Trophoblast cell (in vitro differentiated cells and primary cell): ENCODE measurements at regions not wholly inside any gene's neighbourhood (a gene's known extent, or its start where the extent isn't known, plus 50 kb on each side); places are given as distances from the start of the nearest gene placed in this dataset.

Experiments used
- DNase-seq, 2 donors: peaks; one replicate each; pipeline ENCODE4 v3.0.0-alpha.2; 2016
- H2AFZ ChIP-seq: 2 replicates; pipeline ENCODE4 v1.6.1; 2013; ENCODE audit warnings: low read length, moderate library complexity, mild to moderate bottlenecking; ENCODE audit not compliant: insufficient read depth, poor library complexity
- H2AK5ac ChIP-seq: 2 replicates; pipeline ENCODE4 v1.6.1; 2013; ENCODE audit warnings: mild to moderate bottlenecking, low read length
- H2BK120ac ChIP-seq: 2 replicates; pipeline ENCODE4 v1.6.1; 2013; ENCODE audit warnings: low read length, mild to moderate bottlenecking, moderate library complexity; ENCODE audit not compliant: insufficient read depth, poor library complexity
- H2BK12ac ChIP-seq: 2 replicates; pipeline ENCODE4 v1.6.1; 2013; ENCODE audit warnings: mild to moderate bottlenecking, low read length, moderate library complexity
- H2BK5ac ChIP-seq: 2 replicates; pipeline ENCODE4 v1.6.1; 2013; ENCODE audit warnings: low read length, low read depth, moderate library complexity, mild to moderate bottlenecking; ENCODE audit not compliant: poor library complexity
- H3K14ac ChIP-seq: 2 replicates; pipeline ENCODE4 v1.6.1; 2013; ENCODE audit warnings: mild to moderate bottlenecking, low read length
- H3K18ac ChIP-seq: 2 replicates; pipeline ENCODE4 v1.6.1; 2013; ENCODE audit warnings: mild to moderate bottlenecking, low read length
- H3K23ac ChIP-seq: 2 replicates; pipeline ENCODE4 v1.6.1; 2013; ENCODE audit warnings: low read length
- H3K27ac ChIP-seq: 2 replicates; pipeline ENCODE4 v1.5.1; 2013; ENCODE audit warnings: low read depth, mild to moderate bottlenecking, inconsistent platforms, low read length, moderate library complexity
- H3K27me3 ChIP-seq: 2 replicates; pipeline ENCODE4 v1.6.1; 2013; ENCODE audit warnings: inconsistent platforms, mild to moderate bottlenecking, low read length, moderate library complexity; ENCODE audit not compliant: insufficient read depth
- H3K36me3 ChIP-seq, 2 experiments: 1 replicate in 1 of 2; 2 replicates in 1 of 2; pipeline ENCODE4 v1.6.1; 2013; ENCODE audit warnings: low read length in 2 of 2, mild to moderate bottlenecking in 2 of 2, moderate library complexity in 1 of 2; ENCODE audit not compliant: insufficient read depth in 2 of 2, control insufficient read depth in 1 of 2
- H3K4ac ChIP-seq: 2 replicates; pipeline ENCODE4 v1.6.1; 2013; ENCODE audit warnings: low read depth, mild to moderate bottlenecking, low read length, moderate library complexity
- H3K4me1 ChIP-seq, 2 experiments: 1 replicate in 1 of 2; 2 replicates in 1 of 2; pipeline ENCODE4 v1.6.1; 2013; ENCODE audit warnings: low read length in 2 of 2, mild to moderate bottlenecking in 2 of 2, moderate library complexity in 1 of 2; ENCODE audit not compliant: insufficient read depth in 2 of 2, control insufficient read depth in 1 of 2
- H3K4me2 ChIP-seq: 2 replicates; pipeline ENCODE4 v1.6.1; 2013; ENCODE audit warnings: inconsistent platforms, mild to moderate bottlenecking, low read length, moderate library complexity
- H3K4me3 ChIP-seq: 2 replicates; pipeline ENCODE4 v1.5.1; 2013; ENCODE audit warnings: mild to moderate bottlenecking, low read depth, low read length, inconsistent platforms
- H3K79me1 ChIP-seq: one replicate; pipeline ENCODE4 v1.6.1; 2013; ENCODE audit warnings: low read length
- H3K79me2 ChIP-seq: 2 replicates; pipeline ENCODE4 v1.6.1; 2013; ENCODE audit warnings: low read length, mild to moderate bottlenecking; ENCODE audit not compliant: control insufficient read depth, insufficient read depth, poor library complexity
- H3K9ac ChIP-seq: 2 replicates; pipeline ENCODE4 v1.6.1; 2013; ENCODE audit warnings: mild to moderate bottlenecking, low read length
- H3K9me3 ChIP-seq: 2 replicates; pipeline ENCODE4 v1.6.1; 2013; ENCODE audit warnings: low read depth, mild to moderate bottlenecking, control low read depth, inconsistent platforms, low read length; ENCODE audit not compliant: insufficient read depth
- H4K12ac ChIP-seq: 2 replicates; pipeline ENCODE4 v1.6.1; 2013; ENCODE audit warnings: low read depth, mild to moderate bottlenecking, low read length, moderate library complexity
- H4K8ac ChIP-seq: 2 replicates; pipeline ENCODE4 v1.6.1; 2013; ENCODE audit warnings: low read depth, mild to moderate bottlenecking, low read length, moderate library complexity
- H4K91ac ChIP-seq: one replicate; pipeline ENCODE4 v1.6.1; 2013; ENCODE audit warnings: low read depth, mild to moderate bottlenecking, low read length, moderate library complexity
- WGBS: extraction: QIAGEN DNeasy Blood & Tissue Kit; methylation state at CpG from one replicate; pipeline ENCODE4 v1.1.7; 2013; ENCODE audit warnings: missing lambda C conversion rate; ENCODE audit not compliant: insufficient read length, insufficient coverage; ENCODE audit errors: extremely low coverage; 5-methylcytosine and 5-hydroxymethylcytosine counted together

- H2BK5ac ChIP-seq: no peak overlapping the region
- H3K79me2 ChIP-seq: no peaks in the 10 kb centered on the region
- no peaks in the 10 kb centered on the region for H3K9me3 ChIP-seq
- no peak overlapping the region for H3K4me3 ChIP-seq
- no peaks in the 10 kb centered on the region for H3K79me1 ChIP-seq
- H4K91ac ChIP-seq: no peak overlapping the region
- no peak overlapping the region for H3K27ac ChIP-seq
- no peak overlapping the region for H4K8ac ChIP-seq
- no peak overlapping the region for H3K14ac ChIP-seq
- DNase-seq: peak in 1 of 2 donors; percentile 42
- H2AFZ ChIP-seq: no peak overlapping the region
- H2AK5ac ChIP-seq: no peak overlapping the region
- no CpG with 5 or more reads among the region's 3 CpGs for WGBS
- H3K23ac ChIP-seq: no peak overlapping the region
- no peak overlapping the region for H2BK12ac ChIP-seq
- no peak overlapping the region for H4K12ac ChIP-seq
- H3K4me1 ChIP-seq: no peaks in the 10 kb centered on the region
- H3K4me2 ChIP-seq: no peak overlapping the region
- no peak overlapping the region for H3K9ac ChIP-seq
- no peak overlapping the region for H3K18ac ChIP-seq
- H3K27me3 ChIP-seq: no peaks in the 10 kb centered on the region
- no peaks in the 10 kb centered on the region for H3K36me3 ChIP-seq
- H2BK120ac ChIP-seq: no peak overlapping the region
- no peak overlapping the region for H3K4ac ChIP-seq
These were observed 125.8 kb downstream of the P2RY1 start for GRCh38 chr3:152960684-152961083.

- H3K79me2 ChIP-seq: no peaks in the 10 kb centered on the region
- no peak overlapping the region for H3K4me3 ChIP-seq
- no peak overlapping the region for H3K9ac ChIP-seq
- no peak overlapping the region for H3K4ac ChIP-seq
- no peak overlapping the region for H2AFZ ChIP-seq
- no peaks in the 10 kb centered on the region for H3K79me1 ChIP-seq
- no peak overlapping the region for H2BK12ac ChIP-seq
- H4K8ac ChIP-seq: no peak overlapping the region
- peak overlapping the region; percentile 92 for H3K23ac ChIP-seq
- no peaks in the 10 kb centered on the region for H3K36me3 ChIP-seq
- no peaks in the 10 kb centered on the region for H3K27me3 ChIP-seq
- H2AK5ac ChIP-seq: no peak overlapping the region
- no peaks in the 10 kb centered on the region for H3K9me3 ChIP-seq
- H2BK120ac ChIP-seq: no peak overlapping the region
- no peaks in the 10 kb centered on the region for H3K4me1 ChIP-seq
- H4K91ac ChIP-seq: no peak overlapping the region
- DNase-seq: peak in 1 of 2 donors; percentile 61
- no peak overlapping the region for H4K12ac ChIP-seq
- no peak overlapping the region for H3K14ac ChIP-seq
- WGBS: no CpG with 5 or more reads among the region's 2 CpGs
- no peak overlapping the region for H2BK5ac ChIP-seq
- H3K27ac ChIP-seq: no peak overlapping the region
- H3K18ac ChIP-seq: no peak overlapping the region
- H3K4me2 ChIP-seq: no peak overlapping the region
These were observed 126.4 kb downstream of the P2RY1 start for GRCh38 chr3:152961323-152961722.

- Histone ChIP-seq H2AK5ac (no peak overlapping the region), H3K79me1 (no peaks in the 10 kb centered on the region), H3K4me1 (peaks cover 0 to 8% of the 10 kb centered on the region in 2 experiments), H3K18ac (no peak overlapping the region), H3K36me3 (no peaks in the 10 kb centered on the region), H2BK120ac (no peak overlapping the region), H2BK5ac (no peak overlapping the region), H3K9ac (no peak overlapping the region), H4K12ac (no peak overlapping the region), H3K79me2 (no peaks in the 10 kb centered on the region), H4K8ac (no peak overlapping the region), H3K27ac (no peak overlapping the region), H3K27me3 (no peaks in the 10 kb centered on the region), H3K14ac (no peak overlapping the region), H3K23ac (no peak overlapping the region), H3K4ac (no peak overlapping the region), H3K4me3 (no peak overlapping the region), H2BK12ac (no peak overlapping the region), H3K4me2 (no peak overlapping the region), H3K9me3 (no peaks in the 10 kb centered on the region), H2AFZ (no peak overlapping the region), H4K91ac (no peak overlapping the region)
- DNase-seq: no peak
- no CpG with 5 or more reads among the region's 1 CpG for WGBS
These were observed 130.1 kb downstream of the P2RY1 start for GRCh38 chr3:152964911-152965609.

GRCh38 chr3:152968388-152969024, 133.6 kb downstream of the P2RY1 start:
- H3K23ac ChIP-seq: no peak overlapping the region
- no peaks in the 10 kb centered on the region for H3K27me3 ChIP-seq
- no CpG with 5 or more reads among the region's 3 CpGs for WGBS
- H3K4me2 ChIP-seq: no peak overlapping the region
- no peak overlapping the region for H2BK5ac ChIP-seq
- no peak overlapping the region for H3K9ac ChIP-seq
- no peak overlapping the region for H3K4me3 ChIP-seq
- no peak overlapping the region for H3K27ac ChIP-seq
- H3K4ac ChIP-seq: no peak overlapping the region
- H3K14ac ChIP-seq: no peak overlapping the region
- H4K12ac ChIP-seq: no peak overlapping the region
- H2AFZ ChIP-seq: no peak overlapping the region
- H3K79me2 ChIP-seq: no peaks in the 10 kb centered on the region
- no peak overlapping the region for H3K18ac ChIP-seq
- DNase-seq: peak in 1 of 2 donors; percentile 1
- H2BK12ac ChIP-seq: no peak overlapping the region
- no peaks in the 10 kb centered on the region for H3K79me1 ChIP-seq
- H3K9me3 ChIP-seq: no peaks in the 10 kb centered on the region
- H4K91ac ChIP-seq: no peak overlapping the region
- H3K36me3 ChIP-seq: no peaks in the 10 kb centered on the region
- no peak overlapping the region for H2BK120ac ChIP-seq
- H2AK5ac ChIP-seq: no peak overlapping the region
- H3K4me1 ChIP-seq: peaks cover 0 to 8% of the 10 kb centered on the region in 2 experiments
- H4K8ac ChIP-seq: no peak overlapping the region
